SK-N-SH (cell line): ENCODE measurements at regions not wholly inside any gene's neighbourhood (a gene's known extent, or its start where the extent isn't known, plus 50 kb on each side); places are given as distances from the start of the nearest gene placed in this dataset.

Source experiments
- CTCF ChIA-PET: fragments of 300-600, 350-600 bp; formaldehyde crosslinking; extraction: SDS; loops from one replicate; lab custom pipeline; 2021; lab: Yijun Ruan, JAX
- POLR2A ChIA-PET: fragments of 350-600 bp; sonication (Branson Sonifier 250); formaldehyde crosslinking; extraction: SDS; loops from one replicate; lab custom pipeline; 2020; ENCODE audit warnings: antibody characterized with exemption, inconsistent platforms; lab: Yijun Ruan, JAX
- DNase-seq: peaks from one replicate; pipeline ENCODE4 v3.0.0; 2012
- H2AFZ ChIP-seq: fragments of 200-600 bp; sonication (generic); 2 replicates; pipeline ENCODE4 v1.8.1; 2016; ENCODE audit warnings: antibody characterized with exemption, mild to moderate bottlenecking, low read depth
- H3F3A ChIP-seq: fragments of 200-600 bp; sonication (generic); replicated peaks from 2 replicates; pipeline ENCODE3; 2016; ENCODE audit warnings: antibody characterized with exemption, mild to moderate bottlenecking; ENCODE audit not compliant: insufficient read depth
- H3K27ac ChIP-seq, 2 experiments: fragments of 200-500 bp in 1 of 2; fragments of 200-600 bp in 1 of 2; sonication (Bioruptor generic) in 1 of 2; sonication (generic), shearing (Covaris generic) in 1 of 2; 2 replicates each; pipeline versions ENCODE4 v1.5.1 to v1.6.1; 2014 to 2016; ENCODE audit warnings: low read depth in 2 of 2, inconsistent platforms in 1 of 2, low read length in 1 of 2, mild to moderate bottlenecking in 1 of 2, mixed read lengths in 1 of 2
- H3K27me3 ChIP-seq: fragments of 200-600 bp; sonication (generic), shearing (Covaris generic); 2 replicates; pipeline ENCODE4 v1.6.1; 2016; ENCODE audit warnings: mixed run types; ENCODE audit not compliant: insufficient read depth
- H3K36me3 ChIP-seq, 2 experiments: fragments of 200-500 bp in 1 of 2; fragments of 200-600 bp in 1 of 2; sonication (Bioruptor generic) in 1 of 2; sonication (generic) in 1 of 2; replicated peaks in 1 of 2; 2 replicates each; pipeline versions ENCODE3 to v1.5.1; 2014 to 2016; ENCODE audit warnings: low read length in 1 of 2, mild to moderate bottlenecking in 1 of 2; ENCODE audit not compliant: insufficient read depth in 2 of 2, control insufficient read depth in 1 of 2
- H3K4me1 ChIP-seq, 2 experiments: fragments of 200-500 bp in 1 of 2; fragments of 200-600 bp in 1 of 2; sonication (Bioruptor generic) in 1 of 2; sonication (generic), shearing (Covaris generic) in 1 of 2; 2 replicates each; pipeline versions ENCODE4 v1.5.1 to v1.6.1; 2014 to 2016; ENCODE audit warnings: low read depth in 1 of 2, low read length in 1 of 2, mixed run types in 1 of 2; ENCODE audit not compliant: insufficient read depth in 2 of 2, control insufficient read depth in 1 of 2
- H3K4me2 ChIP-seq: fragments of 200-600 bp; sonication (generic), shearing (Covaris generic); 2 replicates; pipeline ENCODE4 v1.6.1; 2017; ENCODE audit warnings: mixed run types
- H3K4me3 ChIP-seq, 2 experiments: fragments of 200-500 bp in 1 of 2; fragments of 200-600 bp in 1 of 2; sonication (Bioruptor generic) in 1 of 2; sonication (generic), shearing (Covaris generic) in 1 of 2; 2 replicates each; pipeline versions ENCODE4 v1.5.1 to v1.8.1; 2014 to 2016; ENCODE audit warnings: low read depth in 2 of 2, inconsistent platforms in 1 of 2, low read length in 1 of 2, mild to moderate bottlenecking in 1 of 2, mixed read lengths in 1 of 2, moderate library complexity in 1 of 2
- H3K79me2 ChIP-seq: fragments of 200-600 bp; sonication (generic); 2 replicates; pipeline ENCODE4 v1.8.1; 2017; ENCODE audit warnings: mild to moderate bottlenecking; ENCODE audit not compliant: insufficient read depth
- H3K9ac ChIP-seq: fragments of 200-600 bp; sonication (generic); 2 replicates; pipeline ENCODE4 v1.6.1; 2017; ENCODE audit warnings: mixed run types
- H3K9me2 ChIP-seq: fragments of 200-600 bp; sonication (generic); 2 replicates; pipeline ENCODE4 v1.6.1; 2017; ENCODE audit warnings: mixed run types
- H3K9me3 ChIP-seq: fragments of 200-600 bp; sonication (generic); 2 replicates; pipeline ENCODE4 v1.6.1; 2017; ENCODE audit warnings: mixed run types, mild to moderate bottlenecking, moderate library complexity
- H4K20me1 ChIP-seq: fragments of 200-600 bp; sonication (generic); 2 replicates; pipeline ENCODE4 v1.6.1; 2017; ENCODE audit warnings: mild to moderate bottlenecking, mixed run types; ENCODE audit not compliant: insufficient read depth
- ELF1 ChIP-seq: IDR thresholded peaks from 2 replicates; pipeline ENCODE4 v1.4.0; 2012
- EP300 ChIP-seq, 2 experiments: IDR thresholded peaks; 2 replicates each; pipeline versions ENCODE4 v1.4.0 to v1.6.1; 2012; ENCODE audit warnings: borderline replicate concordance in 1 of 2, low read depth in 1 of 2, low read length in 1 of 2
- EZH2phosphoT487 ChIP-seq: fragments of 200-600 bp; sonication (generic); IDR thresholded peaks from 2 replicates; pipeline ENCODE4 v1.6.1; 2017; ENCODE audit warnings: low read depth, mixed run types, mild to moderate bottlenecking, antibody characterized with exemption, moderate library complexity, borderline replicate concordance
- FOXJ3 ChIP-seq: sonication (generic); formaldehyde crosslinking; IDR thresholded peaks from 2 replicates; pipeline ENCODE4 v1.5.1; 2020; ENCODE audit warnings: mild to moderate bottlenecking, missing genetic modification reagents
- MEF2A ChIP-seq: IDR thresholded peaks from 2 replicates; pipeline ENCODE4 v1.4.0; 2012; ENCODE audit warnings: low read depth, borderline replicate concordance
- NFIC ChIP-seq: IDR thresholded peaks from 2 replicates; pipeline ENCODE4 v1.4.0; 2012; ENCODE audit warnings: borderline replicate concordance
- POLR2AphosphoS5 ChIP-seq: IDR thresholded peaks from 2 replicates; pipeline ENCODE4 v1.6.1; 2012; ENCODE audit warnings: low read depth, low read length
- SIN3A ChIP-seq: IDR thresholded peaks from 2 replicates; pipeline ENCODE4 v1.6.1; 2012; ENCODE audit warnings: low read depth, mild to moderate bottlenecking, low read length, moderate library complexity, borderline replicate concordance
- TAF1 ChIP-seq: IDR thresholded peaks from 2 replicates; pipeline ENCODE4 v1.6.1; 2012; ENCODE audit warnings: low read depth, mild to moderate bottlenecking, low read length, moderate library complexity, borderline replicate concordance
- TCF12 ChIP-seq: IDR thresholded peaks from 2 replicates; pipeline ENCODE4 v1.4.0; 2012
- WGBS: methylation state at CpG from one replicate; pipeline ENCODE4 v1.1.6; 2017; ENCODE audit warnings: low lambda C conversion rate; 5-methylcytosine and 5-hydroxymethylcytosine counted together
- TF ChIP-seq, protein P1 (sequence below): IDR thresholded peaks from 2 replicates; pipeline ENCODE4 v1.4.0; 2012; ENCODE audit warnings: low read depth
- TF ChIP-seq, protein P2 (sequence below): IDR thresholded peaks from 2 replicates; pipeline ENCODE4 v1.6.1; 2012; ENCODE audit warnings: mild to moderate bottlenecking, low read depth, low read length, moderate library complexity
- TF ChIP-seq, protein P3 (sequence below): fragments of 200-600 bp; sonication (generic); IDR thresholded peaks from 2 replicates; pipeline ENCODE4 v1.6.1; 2017; ENCODE audit warnings: antibody characterized with exemption, mild to moderate bottlenecking, moderate library complexity

DNA sequence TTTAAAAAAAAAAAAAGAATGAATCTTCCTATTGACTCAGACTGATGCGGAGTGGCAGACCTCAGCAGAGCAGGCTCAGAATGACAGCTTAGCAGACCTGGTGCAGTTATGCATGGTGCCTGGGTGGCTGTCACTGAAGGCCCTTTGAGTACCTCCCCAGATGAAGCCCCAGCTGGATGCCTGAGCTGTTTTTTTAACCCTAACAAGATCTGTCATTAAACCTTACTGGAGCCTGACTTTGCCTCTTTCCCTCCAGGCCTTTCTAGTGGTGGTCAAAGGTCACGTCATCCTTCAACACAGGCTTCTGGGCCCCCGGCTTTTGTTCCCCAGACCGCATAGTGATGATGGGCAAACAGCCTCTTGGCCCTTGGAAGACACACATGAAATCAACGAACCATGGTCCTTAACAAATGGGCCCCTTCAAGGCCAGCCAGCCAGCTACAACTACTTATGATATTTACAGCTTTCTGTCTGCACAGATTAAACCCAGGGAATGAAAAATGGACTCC, 138.3 kb upstream of the CYP1B1 start:
- CTCF ChIA-PET: interaction anchor here (1.1 to 1.5 kb wide), 2 partner anchors 33 to 138 kb away, joined by 3 to 6 read pairs; partner anchors contain the start of gene CYP1B1
- H3K4me1 ChIP-seq: peaks cover 0 to 38% of the 10 kb centered on the region in 2 experiments; a peak in 2 of 4 replicates
- no peak for DNase-seq
- POLR2A ChIA-PET: interaction anchor here (1.0 kb wide), 1 partner anchor 138 kb away, joined by 3 read pairs; the partner anchor contains the start of gene CYP1B1
- H4K20me1 ChIP-seq: no peaks in the 10 kb centered on the region
- no peak overlapping the region for H3K4me3 ChIP-seq
- H3K27me3 ChIP-seq: no peaks in the 10 kb centered on the region
- H3F3A ChIP-seq: no peaks in the 10 kb centered on the region
- no peaks in the 10 kb centered on the region for H3K9me2 ChIP-seq
- H3K4me2 ChIP-seq: no peak overlapping the region
- H3K9me3 ChIP-seq: 0 out of 2 replicates have a peak, but pooled peaks cover 3% of the 10 kb centered on the region
- no peak overlapping the region for H2AFZ ChIP-seq
- WGBS: 71% methylated on average over 5 of the region's 5 CpGs
- H3K36me3 ChIP-seq: no peaks in the 10 kb centered on the region
- no peak overlapping the region for H3K9ac ChIP-seq
- TF ChIP-seq EZH2phosphoT487: no peak
- no peak for TF ChIP-seq ELF1
- TF ChIP-seq NFIC: no peak
- TF ChIP-seq TAF1: no peak
- no peak for TF ChIP-seq SIN3A
- no peak for TF ChIP-seq MEF2A
- TF ChIP-seq, protein P1, sequence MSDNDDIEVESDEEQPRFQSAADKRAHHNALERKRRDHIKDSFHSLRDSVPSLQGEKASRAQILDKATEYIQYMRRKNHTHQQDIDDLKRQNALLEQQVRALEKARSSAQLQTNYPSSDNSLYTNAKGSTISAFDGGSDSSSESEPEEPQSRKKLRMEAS: no peak
- TF ChIP-seq, all 33 proteins: peak for 0
- Histone ChIP-seq H3K79me2 (no peaks in the 10 kb centered on the region), H3K27ac (peak overlapping the region in 1 of 2 experiments; percentile 53; a peak in 2 of 4 replicates)

DNA sequence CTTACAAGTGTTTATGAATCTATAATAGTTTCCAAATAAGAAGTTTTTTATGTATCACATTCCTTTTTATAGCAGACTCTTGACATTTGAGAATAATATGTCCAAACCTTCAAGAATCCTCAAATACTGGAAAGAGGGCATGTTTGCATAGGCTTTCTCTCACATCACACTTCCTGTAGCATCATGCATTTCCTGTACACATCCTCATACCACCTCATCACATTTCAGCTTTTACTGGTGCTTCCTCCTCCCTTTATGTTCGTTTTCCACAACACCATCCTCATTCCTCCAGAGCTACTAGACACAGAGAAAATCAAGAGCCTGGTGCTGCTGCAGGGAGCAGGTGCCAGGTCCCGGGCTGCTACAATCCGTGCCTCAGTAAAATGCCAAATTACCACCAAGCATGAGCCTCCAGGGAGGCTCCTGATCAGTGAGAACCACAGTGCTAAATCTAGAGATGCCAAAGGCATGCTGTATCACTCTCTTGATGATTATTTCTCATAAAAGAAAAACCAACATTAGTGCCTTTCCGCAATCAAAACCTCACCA, 137.7 kb upstream of the CYP1B1 start:
- peaks cover 0 to 32% of the 10 kb centered on the region in 2 experiments; a peak in 2 of 4 replicates for H3K4me1 ChIP-seq
- no peaks in the 10 kb centered on the region for H4K20me1 ChIP-seq
- ChIA-PET CTCF (interaction anchor here (1.1 kb wide), 1 partner anchor 137 kb away, joined by 6 read pairs; the partner anchor contains the start of gene CYP1B1), POLR2A (interaction anchor here (1.0 kb wide), 1 partner anchor 137 kb away, joined by 3 read pairs; the partner anchor contains the start of gene CYP1B1)
- no peak overlapping the region for H2AFZ ChIP-seq
- H3K4me2 ChIP-seq: no peak overlapping the region
- no peaks in the 10 kb centered on the region for H3F3A ChIP-seq
- no peak overlapping the region; a peak in 1 of 4 replicates for H3K27ac ChIP-seq
- no peaks in the 10 kb centered on the region for H3K27me3 ChIP-seq
- H3K9ac ChIP-seq: no peak overlapping the region
- no peak for DNase-seq
- H3K79me2 ChIP-seq: no peaks in the 10 kb centered on the region
- no peaks in the 10 kb centered on the region for H3K36me3 ChIP-seq
- no peaks in the 10 kb centered on the region for H3K9me2 ChIP-seq
- WGBS: 72% methylated on average over 4 of the region's 4 CpGs
- TF ChIP-seq EZH2phosphoT487: no peak
- TF ChIP-seq, protein P2, sequence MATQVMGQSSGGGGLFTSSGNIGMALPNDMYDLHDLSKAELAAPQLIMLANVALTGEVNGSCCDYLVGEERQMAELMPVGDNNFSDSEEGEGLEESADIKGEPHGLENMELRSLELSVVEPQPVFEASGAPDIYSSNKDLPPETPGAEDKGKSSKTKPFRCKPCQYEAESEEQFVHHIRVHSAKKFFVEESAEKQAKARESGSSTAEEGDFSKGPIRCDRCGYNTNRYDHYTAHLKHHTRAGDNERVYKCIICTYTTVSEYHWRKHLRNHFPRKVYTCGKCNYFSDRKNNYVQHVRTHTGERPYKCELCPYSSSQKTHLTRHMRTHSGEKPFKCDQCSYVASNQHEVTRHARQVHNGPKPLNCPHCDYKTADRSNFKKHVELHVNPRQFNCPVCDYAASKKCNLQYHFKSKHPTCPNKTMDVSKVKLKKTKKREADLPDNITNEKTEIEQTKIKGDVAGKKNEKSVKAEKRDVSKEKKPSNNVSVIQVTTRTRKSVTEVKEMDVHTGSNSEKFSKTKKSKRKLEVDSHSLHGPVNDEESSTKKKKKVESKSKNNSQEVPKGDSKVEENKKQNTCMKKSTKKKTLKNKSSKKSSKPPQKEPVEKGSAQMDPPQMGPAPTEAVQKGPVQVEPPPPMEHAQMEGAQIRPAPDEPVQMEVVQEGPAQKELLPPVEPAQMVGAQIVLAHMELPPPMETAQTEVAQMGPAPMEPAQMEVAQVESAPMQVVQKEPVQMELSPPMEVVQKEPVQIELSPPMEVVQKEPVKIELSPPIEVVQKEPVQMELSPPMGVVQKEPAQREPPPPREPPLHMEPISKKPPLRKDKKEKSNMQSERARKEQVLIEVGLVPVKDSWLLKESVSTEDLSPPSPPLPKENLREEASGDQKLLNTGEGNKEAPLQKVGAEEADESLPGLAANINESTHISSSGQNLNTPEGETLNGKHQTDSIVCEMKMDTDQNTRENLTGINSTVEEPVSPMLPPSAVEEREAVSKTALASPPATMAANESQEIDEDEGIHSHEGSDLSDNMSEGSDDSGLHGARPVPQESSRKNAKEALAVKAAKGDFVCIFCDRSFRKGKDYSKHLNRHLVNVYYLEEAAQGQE: no peak
- no peak for TF ChIP-seq NFIC
- no peak for TF ChIP-seq FOXJ3 (CRISPR knock-in tag)
- no peak for TF ChIP-seq EP300 (IDR thresholded peaks at IDR 0.05; ENCODE audit: borderline replicate concordance in 1 of 2, low read depth in 1 of 2, low read length in 1 of 2)
- TF ChIP-seq TCF12: no peak
- TF ChIP-seq POLR2AphosphoS5: no peak
- TF ChIP-seq, protein P3, sequence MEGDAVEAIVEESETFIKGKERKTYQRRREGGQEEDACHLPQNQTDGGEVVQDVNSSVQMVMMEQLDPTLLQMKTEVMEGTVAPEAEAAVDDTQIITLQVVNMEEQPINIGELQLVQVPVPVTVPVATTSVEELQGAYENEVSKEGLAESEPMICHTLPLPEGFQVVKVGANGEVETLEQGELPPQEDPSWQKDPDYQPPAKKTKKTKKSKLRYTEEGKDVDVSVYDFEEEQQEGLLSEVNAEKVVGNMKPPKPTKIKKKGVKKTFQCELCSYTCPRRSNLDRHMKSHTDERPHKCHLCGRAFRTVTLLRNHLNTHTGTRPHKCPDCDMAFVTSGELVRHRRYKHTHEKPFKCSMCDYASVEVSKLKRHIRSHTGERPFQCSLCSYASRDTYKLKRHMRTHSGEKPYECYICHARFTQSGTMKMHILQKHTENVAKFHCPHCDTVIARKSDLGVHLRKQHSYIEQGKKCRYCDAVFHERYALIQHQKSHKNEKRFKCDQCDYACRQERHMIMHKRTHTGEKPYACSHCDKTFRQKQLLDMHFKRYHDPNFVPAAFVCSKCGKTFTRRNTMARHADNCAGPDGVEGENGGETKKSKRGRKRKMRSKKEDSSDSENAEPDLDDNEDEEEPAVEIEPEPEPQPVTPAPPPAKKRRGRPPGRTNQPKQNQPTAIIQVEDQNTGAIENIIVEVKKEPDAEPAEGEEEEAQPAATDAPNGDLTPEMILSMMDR: no peak
- no peak for TF ChIP-seq TAF1
- H3K4me3 ChIP-seq: no peak overlapping the region
- 0 out of 2 replicates have a peak, but pooled peaks cover 3% of the 10 kb centered on the region for H3K9me3 ChIP-seq
